ENCODE measurements at regions not wholly inside any gene's neighbourhood (a gene's known extent, or its start where the extent isn't known, plus 50 kb on each side); places are given as distances from the start of the nearest gene placed in this dataset.

DNA sequence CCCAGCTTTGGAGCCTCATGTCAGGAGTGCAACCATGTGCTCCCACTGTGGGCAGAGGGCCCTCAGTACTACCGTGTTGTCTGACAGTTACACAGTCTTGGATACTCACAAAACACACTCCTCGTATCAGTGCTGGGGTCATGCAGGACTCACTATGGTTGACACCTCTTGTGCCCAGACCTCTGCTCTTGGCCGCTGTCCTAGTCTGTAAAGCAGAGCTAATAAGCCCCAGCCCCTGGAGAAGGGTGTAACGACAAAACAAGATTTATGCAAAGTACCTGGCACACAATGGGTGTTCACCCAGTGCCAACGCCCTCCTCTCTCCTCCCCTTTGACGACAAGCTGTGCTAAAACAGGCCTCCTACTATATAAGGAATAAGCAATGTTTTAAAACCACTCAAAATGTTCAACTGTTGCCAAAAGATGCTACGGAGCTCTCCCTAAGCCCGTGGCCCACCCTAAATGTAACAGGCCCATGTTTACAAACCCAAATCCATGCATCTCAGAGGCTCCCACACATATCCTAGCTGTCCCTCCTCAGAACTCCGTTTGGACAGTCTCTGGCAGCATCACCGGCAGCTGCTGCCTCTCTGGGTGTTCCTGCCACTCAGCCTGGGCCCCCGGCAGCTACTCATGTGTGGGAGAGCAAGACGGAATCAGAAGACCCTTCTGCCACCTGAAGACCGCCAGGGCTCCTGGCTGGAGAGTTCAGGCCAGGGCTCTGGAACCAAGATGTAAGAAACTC lies 65.8 kb downstream of the MRPL46 start:
- TF ChIP-seq ZNF324 (tag by site-specific recombination; IDR thresholded peaks at IDR 0.05) (no peak), ZNF426 (tag by site-specific recombination; IDR thresholded peaks at IDR 0.05) (no peak), ZNF707 (tag by site-specific recombination; IDR thresholded peaks at IDR 0.05) (no peak)

Measured in HEK293 (cell line).